SK-N-SH (cell line): ENCODE measurements at regions not wholly inside any gene's neighbourhood (a gene's known extent, or its start where the extent isn't known, plus 50 kb on each side); places are given as distances from the start of the nearest gene placed in this dataset.
"Not testable (repeated sequence)": the region's sequence is repeated elsewhere in the genome, so short reads cannot be mapped to it uniquely, and the experiment has no call there.

Source experiments
- CTCF ChIP-seq: fragments of 200-600 bp; sonication (generic); IDR thresholded peaks from 2 replicates; pipeline ENCODE4 v1.6.1; 2017; ENCODE audit warnings: antibody characterized with exemption, mild to moderate bottlenecking, moderate library complexity
- EP300 ChIP-seq, 2 experiments: IDR thresholded peaks; 2 replicates each; pipeline versions ENCODE4 v1.4.0 to v1.6.1; 2012; ENCODE audit warnings: borderline replicate concordance in 1 of 2, low read depth in 1 of 2, low read length in 1 of 2
- EZH2phosphoT487 ChIP-seq: fragments of 200-600 bp; sonication (generic); IDR thresholded peaks from 2 replicates; pipeline ENCODE4 v1.6.1; 2017; ENCODE audit warnings: low read depth, mixed run types, mild to moderate bottlenecking, antibody characterized with exemption, moderate library complexity, borderline replicate concordance
- NRF1 ChIP-seq: IDR thresholded peaks from 2 replicates; pipeline ENCODE4 v1.6.1; 2012; ENCODE audit warnings: low read depth, mild to moderate bottlenecking, low read length
- PBX3 ChIP-seq: IDR thresholded peaks from 2 replicates; pipeline ENCODE4; 2012
- POLR2AphosphoS5 ChIP-seq: IDR thresholded peaks from 2 replicates; pipeline ENCODE4 v1.6.1; 2012; ENCODE audit warnings: low read depth, low read length
- RAD21 ChIP-seq: IDR thresholded peaks from 2 replicates; pipeline ENCODE4 v1.6.1; 2012; ENCODE audit warnings: mild to moderate bottlenecking, low read length
- RXRA ChIP-seq: IDR thresholded peaks from 2 replicates; pipeline ENCODE4 v1.4.0; 2012; ENCODE audit warnings: low read depth, mild to moderate bottlenecking, borderline replicate concordance
- SIN3A ChIP-seq: IDR thresholded peaks from 2 replicates; pipeline ENCODE4 v1.6.1; 2012; ENCODE audit warnings: low read depth, mild to moderate bottlenecking, low read length, moderate library complexity, borderline replicate concordance
- USF1 ChIP-seq: IDR thresholded peaks from 2 replicates; pipeline ENCODE4 v1.4.0; 2012; ENCODE audit warnings: low read depth, borderline replicate concordance

DNA sequence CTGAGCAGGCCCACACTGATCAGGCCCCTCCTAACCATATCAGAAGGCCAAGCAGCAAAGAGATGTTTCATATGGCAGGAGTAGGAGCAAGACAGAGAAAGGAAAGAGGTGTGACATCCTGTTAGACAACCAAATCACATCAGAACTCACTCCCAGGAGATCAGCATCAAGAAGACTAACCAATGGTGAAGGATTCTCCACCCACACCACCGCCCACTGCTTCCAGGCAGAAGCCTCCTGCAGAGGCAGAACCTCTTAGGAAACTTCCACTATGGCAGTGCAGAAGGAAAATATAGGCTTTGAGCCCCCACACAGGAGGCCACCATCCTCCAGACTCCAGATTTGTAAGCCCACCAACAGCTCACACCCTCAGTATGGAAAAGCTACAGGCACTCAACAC is 624.7 kb upstream of the DEFB115 start:
- TF ChIP-seq PBX3; CTCF; EZH2phosphoT487; RXRA; SIN3A; POLR2AphosphoS5; EP300 (IDR thresholded peaks at IDR 0.05; ENCODE audit: borderline replicate concordance in 1 of 2, low read depth in 1 of 2, low read length in 1 of 2); NRF1; USF1; RAD21: not testable (repeated sequence)
